HepG2 (cell line): ENCODE measurements at regions not wholly inside any gene's neighbourhood (a gene's known extent, or its start where the extent isn't known, plus 50 kb on each side); places are given as distances from the start of the nearest gene placed in this dataset.

Experiments
- ATAC-seq: fragments of 200-7000 bp; cut with Tn5 transposase; 3 replicates; pipeline ENCODE4 v1.9.1; 2020; ENCODE audit warnings: mild to moderate bottlenecking, moderate library complexity
- BruUV-seq: library from RNA; stranded (reverse); fragments of 400-500 nt; replicated peaks from 2 replicates; lab custom pipeline; 2021; lab: Mats Ljungman, UMichigan
- CTCF ChIA-PET: fragments of 300-600 bp; formaldehyde crosslinking; extraction: SDS; loops from one replicate; lab custom pipeline; 2021; ENCODE audit warnings: low total read pairs, inconsistent platforms, low intra/inter-chr PET ratio; lab: Yijun Ruan, JAX
- POLR2A ChIA-PET: fragments of 350-600 bp; sonication (Branson Sonifier 250); formaldehyde crosslinking; loops from one replicate; lab custom pipeline; 2020; ENCODE audit warnings: antibody characterized with exemption, inconsistent platforms; lab: Yijun Ruan, JAX
- DNase-seq: peaks from one replicate; pipeline ENCODE4 v3.0.0-alpha.2; 2015; ENCODE audit warnings: low spot score
- FAIRE-seq: peaks from 3 replicates; lab custom pipeline; 2011; peaks lifted over from hg19 to GRCh38; lab: Jason Lieb, UNC
- H2AFZ ChIP-seq: one replicate; pipeline ENCODE4 v1.6.1; 2011; ENCODE audit warnings: low read length, inconsistent platforms
- H3K27ac ChIP-seq: fragments of 300-600 bp; 3 replicates; pipeline ENCODE4 v1.8.0; 2011; ENCODE audit warnings: mixed run types, mild to moderate bottlenecking, mixed read lengths, low read length, inconsistent platforms; ENCODE audit not compliant: insufficient read depth; ENCODE audit errors: extremely low read length
- H3K27me3 ChIP-seq, 2 experiments: fragments of 200-600 bp in 1 of 2; 2 replicates in 1 of 2; 3 replicates in 1 of 2; pipeline versions ENCODE4 v1.6.0 to v1.8.0; 2011; ENCODE audit warnings: low read length in 2 of 2, mild to moderate bottlenecking in 2 of 2, moderate library complexity in 2 of 2, inconsistent platforms in 1 of 2; ENCODE audit not compliant: insufficient read depth in 2 of 2, control insufficient read depth in 1 of 2
- H3K36me3 ChIP-seq, 2 experiments: fragments of 200-600 bp in 1 of 2; replicated peaks in 1 of 2; 2 replicates in 1 of 2; 3 replicates in 1 of 2; pipeline versions ENCODE4 v1.5.1 to v1.8.0; 2011; ENCODE audit warnings: low read length in 2 of 2, inconsistent platforms in 1 of 2; ENCODE audit not compliant: insufficient read depth in 2 of 2, control insufficient read depth in 1 of 2
- H3K4me1 ChIP-seq: 2 replicates; pipeline ENCODE4 v1.5.1; 2012; ENCODE audit warnings: low read length, inconsistent platforms; ENCODE audit not compliant: insufficient read depth
- H3K4me2 ChIP-seq: 2 replicates; pipeline ENCODE4 v1.6.0; 2011; ENCODE audit warnings: low read depth, low read length, inconsistent platforms
- H3K4me3 ChIP-seq, 3 experiments: fragments of 200-600 bp in 1 of 3; sonication (generic), shearing (Covaris generic) in 1 of 3; replicated peaks in 1 of 3; 2 replicates each; pipeline ENCODE4 v1.5.1; 2011 to 2016; ENCODE audit warnings: low read length in 3 of 3, inconsistent platforms in 2 of 3, low read depth in 2 of 3, mild to moderate bottlenecking in 2 of 3, control low read depth in 1 of 3, mixed read lengths in 1 of 3; ENCODE audit not compliant: insufficient read depth in 1 of 3
- H3K79me2 ChIP-seq: one replicate; pipeline ENCODE4 v1.6.1; 2011; ENCODE audit warnings: low read length, inconsistent platforms; ENCODE audit not compliant: insufficient read depth
- H3K9ac ChIP-seq: 2 replicates; pipeline ENCODE4 v1.6.0; 2011; ENCODE audit warnings: mild to moderate bottlenecking, low read depth, low read length, inconsistent platforms; ENCODE audit not compliant: insufficient read depth
- H3K9me3 ChIP-seq: 2 replicates; pipeline ENCODE4 v1.5.1; 2012; ENCODE audit warnings: mild to moderate bottlenecking, low read length
- H4K20me1 ChIP-seq: 2 replicates; pipeline ENCODE4 v1.6.0; 2011; ENCODE audit warnings: inconsistent platforms, mild to moderate bottlenecking, low read length, moderate library complexity; ENCODE audit not compliant: insufficient read depth
- CHD4 ChIP-seq: fragments of 200-600 bp; sonication (generic); IDR thresholded peaks from 2 replicates; pipeline ENCODE4 v1.7.0; 2017; ENCODE audit warnings: mild to moderate bottlenecking, low read length, borderline replicate concordance
- NR1H2 ChIP-seq: sonication (generic); formaldehyde crosslinking; IDR thresholded peaks from 2 replicates; pipeline ENCODE4 v1.8.1; 2022; ENCODE audit warnings: low read depth, missing genetic modification reagents, borderline replicate concordance
- STAT5B ChIP-seq: sonication (generic); formaldehyde crosslinking; IDR thresholded peaks from 2 replicates; pipeline ENCODE4 v1.4.0; 2020; ENCODE audit warnings: missing genetic modification reagents
- TBX3 ChIP-seq: fragments of 450-650 bp; IDR thresholded peaks from 2 replicates; pipeline ENCODE4 v1.6.1; 2017; ENCODE audit warnings: antibody characterized with exemption, mild to moderate bottlenecking, inconsistent platforms, borderline replicate concordance
- ZNF83 ChIP-seq: sonication (generic); formaldehyde crosslinking; IDR thresholded peaks from 2 replicates; pipeline ENCODE4 v1.4.0; 2020; ENCODE audit warnings: missing genetic modification reagents, mild to moderate bottlenecking, borderline replicate concordance
- WGBS: methylation state at CpG from one replicate; pipeline ENCODE4 v1.1.6; 2017; ENCODE audit warnings: low lambda C conversion rate; 5-methylcytosine and 5-hydroxymethylcytosine counted together
- in situ Hi-C: cut with HindIII; loops from 2 replicates; pipeline ENCODE4 v1.10.0; 2017; ENCODE audit warnings: low pct_unique_long_range_greater_than_20kb; ENCODE audit not compliant: extremely low pct_ligation_motif_present
- intact Hi-C: fragments of 100-400 bp; cut with micrococcal nuclease; formaldehyde crosslinking; loops from one replicate; pipeline ENCODE4 v1.10.0; 2022; ENCODE audit not compliant: unreplicated experiment
- TF ChIP-seq, protein P1 (sequence below): sonication (generic); formaldehyde crosslinking; IDR thresholded peaks from 2 replicates; pipeline ENCODE4 v1.5.0; 2020; ENCODE audit warnings: missing genetic modification reagents
- TF ChIP-seq, protein P2 (sequence below): sonication (generic); formaldehyde crosslinking; IDR thresholded peaks from 2 replicates; pipeline ENCODE4 v1.5.0; 2020; ENCODE audit warnings: missing genetic modification reagents, mild to moderate bottlenecking, borderline replicate concordance
- TF ChIP-seq, protein P3 (sequence below): fragments of 450-650 bp; IDR thresholded peaks from 2 replicates; pipeline ENCODE4 v1.6.1; 2017
- TF ChIP-seq, protein P4 (sequence below): sonication (generic); formaldehyde crosslinking; IDR thresholded peaks from 2 replicates; pipeline ENCODE4 v1.5.1; 2020; ENCODE audit warnings: mild to moderate bottlenecking, missing genetic modification reagents, borderline replicate concordance
- TF ChIP-seq, protein P5 (sequence below): IDR thresholded peaks from 2 replicates; pipeline ENCODE4 v1.4.0; 2020; ENCODE audit warnings: mild to moderate bottlenecking, missing genetic modification reagents

DNA sequence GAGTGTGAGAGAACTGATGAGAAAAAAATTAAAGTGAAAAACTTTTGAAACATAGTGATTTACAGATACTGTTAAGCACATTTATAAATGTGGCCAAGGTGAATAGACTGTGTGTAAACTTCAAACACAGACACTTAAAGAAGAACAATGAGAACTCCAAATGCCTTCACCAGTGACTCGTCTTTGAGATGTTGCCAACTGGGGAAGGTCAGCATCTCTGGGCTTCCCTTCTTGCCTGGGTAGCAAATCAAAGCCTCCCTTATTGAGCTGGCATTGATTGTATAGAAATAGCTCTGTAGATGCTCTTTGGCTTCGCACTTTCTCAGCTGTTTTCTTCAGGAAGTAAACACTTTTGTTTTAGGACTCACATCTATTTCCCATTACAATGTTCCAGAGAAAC is 177.3 kb upstream of the SGCG start:
- in situ Hi-C loops (no loop called here), intact Hi-C loops (no loop called here)
- Histone ChIP-seq H3K27ac (no peak overlapping the region), H3K36me3 (no peaks in the 10 kb centered on the region), H3K4me3 (no peak overlapping the region), H3K4me1 (no peaks in the 10 kb centered on the region), H3K4me2 (no peak overlapping the region), H3K9me3 (peaks cover 22% of the 10 kb centered on the region), H4K20me1 (no peaks in the 10 kb centered on the region), H3K27me3 (no peaks in the 10 kb centered on the region), H3K9ac (no peak overlapping the region), H3K79me2 (no peaks in the 10 kb centered on the region), H2AFZ (no peak overlapping the region)
- DNase-seq (no peak), FAIRE-seq (no peak), ATAC-seq (no peak)
- BruUV-seq, result no TSS peak
- ChIA-PET CTCF (no interaction called here), POLR2A (no interaction called here)
- 0% methylated on average over 2 of the region's 2 CpGs for WGBS
- TF ChIP-seq CHD4 (no peak), TBX3 (no peak), STAT5B (CRISPR knock-in tag) (no peak), ZNF83 (CRISPR knock-in tag) (no peak), NR1H2 (CRISPR knock-in tag) (no peak)
- TF ChIP-seq, protein P1, sequence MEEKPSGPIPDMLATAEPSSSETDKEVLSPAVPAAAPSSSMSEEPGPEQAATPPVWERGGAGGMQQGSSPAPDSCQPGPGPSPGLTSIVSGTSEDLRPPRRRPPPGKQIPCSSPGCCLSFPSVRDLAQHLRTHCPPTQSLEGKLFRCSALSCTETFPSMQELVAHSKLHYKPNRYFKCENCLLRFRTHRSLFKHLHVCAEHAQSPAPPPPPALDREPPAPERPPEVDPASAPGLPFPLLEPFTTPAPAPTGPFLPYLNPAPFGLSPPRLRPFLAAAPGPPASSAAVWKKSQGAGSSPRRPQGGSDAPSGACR (CRISPR knock-in tag), result no peak
- TF ChIP-seq, protein P2, sequence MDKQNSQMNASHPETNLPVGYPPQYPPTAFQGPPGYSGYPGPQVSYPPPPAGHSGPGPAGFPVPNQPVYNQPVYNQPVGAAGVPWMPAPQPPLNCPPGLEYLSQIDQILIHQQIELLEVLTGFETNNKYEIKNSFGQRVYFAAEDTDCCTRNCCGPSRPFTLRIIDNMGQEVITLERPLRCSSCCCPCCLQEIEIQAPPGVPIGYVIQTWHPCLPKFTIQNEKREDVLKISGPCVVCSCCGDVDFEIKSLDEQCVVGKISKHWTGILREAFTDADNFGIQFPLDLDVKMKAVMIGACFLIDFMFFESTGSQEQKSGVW (CRISPR knock-in tag), result no peak
- TF ChIP-seq, protein P3, sequence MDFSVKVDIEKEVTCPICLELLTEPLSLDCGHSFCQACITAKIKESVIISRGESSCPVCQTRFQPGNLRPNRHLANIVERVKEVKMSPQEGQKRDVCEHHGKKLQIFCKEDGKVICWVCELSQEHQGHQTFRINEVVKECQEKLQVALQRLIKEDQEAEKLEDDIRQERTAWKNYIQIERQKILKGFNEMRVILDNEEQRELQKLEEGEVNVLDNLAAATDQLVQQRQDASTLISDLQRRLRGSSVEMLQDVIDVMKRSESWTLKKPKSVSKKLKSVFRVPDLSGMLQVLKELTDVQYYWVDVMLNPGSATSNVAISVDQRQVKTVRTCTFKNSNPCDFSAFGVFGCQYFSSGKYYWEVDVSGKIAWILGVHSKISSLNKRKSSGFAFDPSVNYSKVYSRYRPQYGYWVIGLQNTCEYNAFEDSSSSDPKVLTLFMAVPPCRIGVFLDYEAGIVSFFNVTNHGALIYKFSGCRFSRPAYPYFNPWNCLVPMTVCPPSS, result no peak
- TF ChIP-seq, protein P4, sequence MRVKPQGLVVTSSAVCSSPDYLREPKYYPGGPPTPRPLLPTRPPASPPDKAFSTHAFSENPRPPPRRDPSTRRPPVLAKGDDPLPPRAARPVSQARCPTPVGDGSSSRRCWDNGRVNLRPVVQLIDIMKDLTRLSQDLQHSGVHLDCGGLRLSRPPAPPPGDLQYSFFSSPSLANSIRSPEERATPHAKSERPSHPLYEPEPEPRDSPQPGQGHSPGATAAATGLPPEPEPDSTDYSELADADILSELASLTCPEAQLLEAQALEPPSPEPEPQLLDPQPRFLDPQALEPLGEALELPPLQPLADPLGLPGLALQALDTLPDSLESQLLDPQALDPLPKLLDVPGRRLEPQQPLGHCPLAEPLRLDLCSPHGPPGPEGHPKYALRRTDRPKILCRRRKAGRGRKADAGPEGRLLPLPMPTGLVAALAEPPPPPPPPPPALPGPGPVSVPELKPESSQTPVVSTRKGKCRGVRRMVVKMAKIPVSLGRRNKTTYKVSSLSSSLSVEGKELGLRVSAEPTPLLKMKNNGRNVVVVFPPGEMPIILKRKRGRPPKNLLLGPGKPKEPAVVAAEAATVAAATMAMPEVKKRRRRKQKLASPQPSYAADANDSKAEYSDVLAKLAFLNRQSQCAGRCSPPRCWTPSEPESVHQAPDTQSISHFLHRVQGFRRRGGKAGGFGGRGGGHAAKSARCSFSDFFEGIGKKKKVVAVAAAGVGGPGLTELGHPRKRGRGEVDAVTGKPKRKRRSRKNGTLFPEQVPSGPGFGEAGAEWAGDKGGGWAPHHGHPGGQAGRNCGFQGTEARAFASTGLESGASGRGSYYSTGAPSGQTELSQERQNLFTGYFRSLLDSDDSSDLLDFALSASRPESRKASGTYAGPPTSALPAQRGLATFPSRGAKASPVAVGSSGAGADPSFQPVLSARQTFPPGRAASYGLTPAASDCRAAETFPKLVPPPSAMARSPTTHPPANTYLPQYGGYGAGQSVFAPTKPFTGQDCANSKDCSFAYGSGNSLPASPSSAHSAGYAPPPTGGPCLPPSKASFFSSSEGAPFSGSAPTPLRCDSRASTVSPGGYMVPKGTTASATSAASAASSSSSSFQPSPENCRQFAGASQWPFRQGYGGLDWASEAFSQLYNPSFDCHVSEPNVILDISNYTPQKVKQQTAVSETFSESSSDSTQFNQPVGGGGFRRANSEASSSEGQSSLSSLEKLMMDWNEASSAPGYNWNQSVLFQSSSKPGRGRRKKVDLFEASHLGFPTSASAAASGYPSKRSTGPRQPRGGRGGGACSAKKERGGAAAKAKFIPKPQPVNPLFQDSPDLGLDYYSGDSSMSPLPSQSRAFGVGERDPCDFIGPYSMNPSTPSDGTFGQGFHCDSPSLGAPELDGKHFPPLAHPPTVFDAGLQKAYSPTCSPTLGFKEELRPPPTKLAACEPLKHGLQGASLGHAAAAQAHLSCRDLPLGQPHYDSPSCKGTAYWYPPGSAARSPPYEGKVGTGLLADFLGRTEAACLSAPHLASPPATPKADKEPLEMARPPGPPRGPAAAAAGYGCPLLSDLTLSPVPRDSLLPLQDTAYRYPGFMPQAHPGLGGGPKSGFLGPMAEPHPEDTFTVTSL (CRISPR knock-in tag), result no peak
- TF ChIP-seq, protein P5, sequence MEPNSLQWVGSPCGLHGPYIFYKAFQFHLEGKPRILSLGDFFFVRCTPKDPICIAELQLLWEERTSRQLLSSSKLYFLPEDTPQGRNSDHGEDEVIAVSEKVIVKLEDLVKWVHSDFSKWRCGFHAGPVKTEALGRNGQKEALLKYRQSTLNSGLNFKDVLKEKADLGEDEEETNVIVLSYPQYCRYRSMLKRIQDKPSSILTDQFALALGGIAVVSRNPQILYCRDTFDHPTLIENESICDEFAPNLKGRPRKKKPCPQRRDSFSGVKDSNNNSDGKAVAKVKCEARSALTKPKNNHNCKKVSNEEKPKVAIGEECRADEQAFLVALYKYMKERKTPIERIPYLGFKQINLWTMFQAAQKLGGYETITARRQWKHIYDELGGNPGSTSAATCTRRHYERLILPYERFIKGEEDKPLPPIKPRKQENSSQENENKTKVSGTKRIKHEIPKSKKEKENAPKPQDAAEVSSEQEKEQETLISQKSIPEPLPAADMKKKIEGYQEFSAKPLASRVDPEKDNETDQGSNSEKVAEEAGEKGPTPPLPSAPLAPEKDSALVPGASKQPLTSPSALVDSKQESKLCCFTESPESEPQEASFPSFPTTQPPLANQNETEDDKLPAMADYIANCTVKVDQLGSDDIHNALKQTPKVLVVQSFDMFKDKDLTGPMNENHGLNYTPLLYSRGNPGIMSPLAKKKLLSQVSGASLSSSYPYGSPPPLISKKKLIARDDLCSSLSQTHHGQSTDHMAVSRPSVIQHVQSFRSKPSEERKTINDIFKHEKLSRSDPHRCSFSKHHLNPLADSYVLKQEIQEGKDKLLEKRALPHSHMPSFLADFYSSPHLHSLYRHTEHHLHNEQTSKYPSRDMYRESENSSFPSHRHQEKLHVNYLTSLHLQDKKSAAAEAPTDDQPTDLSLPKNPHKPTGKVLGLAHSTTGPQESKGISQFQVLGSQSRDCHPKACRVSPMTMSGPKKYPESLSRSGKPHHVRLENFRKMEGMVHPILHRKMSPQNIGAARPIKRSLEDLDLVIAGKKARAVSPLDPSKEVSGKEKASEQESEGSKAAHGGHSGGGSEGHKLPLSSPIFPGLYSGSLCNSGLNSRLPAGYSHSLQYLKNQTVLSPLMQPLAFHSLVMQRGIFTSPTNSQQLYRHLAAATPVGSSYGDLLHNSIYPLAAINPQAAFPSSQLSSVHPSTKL (CRISPR knock-in tag), result no peak
